ENCODE measurements at regions not wholly inside any gene's neighbourhood (a gene's known extent, or its start where the extent isn't known, plus 50 kb on each side); places are given as distances from the start of the nearest gene placed in this dataset.

GRCh38 chr10:44049301-44050015, 335.4 kb downstream of the CXCL12 start:
- TF ChIP-seq CTCF (optimal IDR thresholded peaks at IDR 0.05 in 1 of 3, IDR thresholded peaks at IDR 0.05 in 1 of 3, conservative IDR thresholded peaks at IDR 0.05 in 1 of 3; ENCODE audit: extremely low read depth in 1 of 3, insufficient read depth in 2 of 3, low read length in 3 of 3) (no peak), EZH2 (IDR thresholded peaks at IDR 0.05; ENCODE audit: low read length) (no peak)
